ENCODE measurements at regions not wholly inside any gene's neighbourhood (a gene's known extent, or its start where the extent isn't known, plus 50 kb on each side); places are given as distances from the start of the nearest gene placed in this dataset.

GRCh38 chr14:96951511-96951910 lies 154.3 kb downstream of the VRK1 start:
- no peak for TF ChIP-seq CTCF (conservative IDR thresholded peaks at IDR 0.05; ENCODE audit: control insufficient read depth, insufficient read depth, low read depth, low read length)
- peak; percentile 1 for DNase-seq (ENCODE audit: low read depth)

DNA sequence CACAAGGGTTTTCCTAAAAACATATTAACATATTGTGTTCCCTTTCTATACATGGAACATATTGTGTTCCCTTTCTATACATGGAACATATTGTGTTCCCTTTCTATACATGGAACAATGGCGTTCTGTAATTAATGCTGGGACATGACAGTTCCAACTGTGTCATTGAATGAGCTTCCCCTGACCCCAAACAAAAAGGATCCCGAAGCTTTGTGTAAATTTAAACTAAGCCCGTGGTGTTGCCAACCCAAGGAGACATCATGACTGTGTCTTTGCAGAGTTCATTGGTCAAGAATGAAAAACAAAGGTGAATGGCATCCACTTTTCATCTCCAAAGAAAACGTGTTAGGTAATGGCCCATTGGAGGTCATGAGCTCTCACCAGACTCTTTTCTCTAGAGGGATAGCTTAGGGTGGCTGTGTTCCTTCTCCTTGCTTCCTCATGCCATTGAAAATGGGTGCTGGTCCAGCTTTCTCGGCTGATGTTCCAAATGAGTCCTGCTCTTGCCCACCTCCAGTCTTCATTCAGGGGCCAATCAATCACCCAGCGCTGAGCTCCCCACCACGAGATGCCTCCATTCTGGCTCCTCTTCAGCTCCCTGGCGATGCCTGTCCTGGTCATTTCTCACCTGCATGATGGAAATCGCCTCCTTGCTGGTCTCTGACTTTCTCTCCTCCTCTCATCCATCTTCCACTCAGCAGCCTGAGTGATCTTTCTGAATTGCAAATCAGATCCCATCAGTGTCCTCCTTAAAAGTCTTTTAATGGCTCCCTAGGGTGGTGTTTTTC lies 156.1 kb downstream of the VRK1 start:
- TF ChIP-seq CTCF (conservative IDR thresholded peaks at IDR 0.05; ENCODE audit: control insufficient read depth, insufficient read depth, low read depth, low read length) = no peak
- DNase-seq (ENCODE audit: low read depth) = no peak
- H3K4me3 ChIP-seq (ENCODE audit: control insufficient read depth, low read depth, low read length) = no peak overlapping the region

More at GRCh38 chr14:96951511-96951910, 154.3 kb downstream of the VRK1 start:
- no peak overlapping the region for H3K4me3 ChIP-seq (ENCODE audit: control insufficient read depth, low read depth, low read length)

GRCh38 chr14:96953875-96954185 lies 156.6 kb downstream of the VRK1 start:
- DNase-seq (ENCODE audit: low read depth) = no peak
- TF ChIP-seq CTCF (conservative IDR thresholded peaks at IDR 0.05; ENCODE audit: control insufficient read depth, insufficient read depth, low read depth, low read length) = no peak
- no peak overlapping the region for H3K4me3 ChIP-seq (ENCODE audit: control insufficient read depth, low read depth, low read length)

DNA sequence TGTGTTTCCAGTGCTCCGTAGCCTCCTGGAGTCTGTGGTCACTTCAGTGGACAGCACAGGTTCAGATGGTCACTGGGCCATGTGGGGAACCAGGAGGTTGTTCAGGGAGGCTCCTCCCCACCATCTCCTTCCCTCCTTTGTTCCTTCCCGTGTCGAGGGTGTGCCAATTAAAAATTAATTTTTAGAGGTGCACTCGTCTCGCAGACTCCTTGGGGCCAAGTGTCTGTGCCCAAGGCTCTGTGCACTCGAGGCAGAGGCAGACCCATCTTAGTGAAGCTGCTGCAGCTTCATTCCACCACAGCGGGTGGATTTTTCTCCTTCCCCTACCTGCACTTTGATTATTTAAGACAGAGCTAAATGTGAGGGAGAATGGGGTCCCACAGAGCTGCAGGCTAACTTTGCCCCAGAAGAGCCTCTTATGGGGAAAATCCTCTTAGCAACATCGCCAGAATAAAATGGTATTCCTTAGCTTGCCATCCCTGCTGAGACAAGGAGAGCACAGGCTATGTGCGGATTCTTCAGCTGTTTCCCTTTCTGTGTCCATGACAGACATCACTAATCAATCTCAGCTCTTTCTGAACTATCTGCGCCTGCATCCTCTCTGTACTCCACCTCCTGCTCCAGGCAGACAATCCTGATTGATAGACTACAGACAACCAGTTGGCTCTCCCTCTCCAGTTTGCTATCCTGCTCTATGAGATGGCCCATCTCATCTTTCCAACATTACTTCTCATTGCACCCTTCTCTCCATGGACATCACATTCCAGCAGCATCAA lies 159.5 kb downstream of the VRK1 start:
- no peak for DNase-seq (ENCODE audit: low read depth)
- TF ChIP-seq CTCF (conservative IDR thresholded peaks at IDR 0.05; ENCODE audit: control insufficient read depth, insufficient read depth, low read depth, low read length) = no peak
- H3K4me3 ChIP-seq (ENCODE audit: control insufficient read depth, low read depth, low read length) = no peak overlapping the region

GRCh38 chr14:96958057-96958456 lies 160.9 kb downstream of the VRK1 start:
- DNase-seq (ENCODE audit: low read depth) = no peak
- H3K4me3 ChIP-seq (ENCODE audit: control insufficient read depth, low read depth, low read length) = no peak overlapping the region
- no peak for TF ChIP-seq CTCF (conservative IDR thresholded peaks at IDR 0.05; ENCODE audit: control insufficient read depth, insufficient read depth, low read depth, low read length)

GRCh38 chr14:96959992-96960391 lies 162.8 kb downstream of the VRK1 start:
- no peak for DNase-seq (ENCODE audit: low read depth)
- no peak for TF ChIP-seq CTCF (conservative IDR thresholded peaks at IDR 0.05; ENCODE audit: control insufficient read depth, insufficient read depth, low read depth, low read length)
- no peak overlapping the region for H3K4me3 ChIP-seq (ENCODE audit: control insufficient read depth, low read depth, low read length)

All from fibroblast of mammary gland (primary cell).